HG02840 (cell line): ENCODE measurements at regions not wholly inside any gene's neighbourhood (a gene's known extent, or its start where the extent isn't known, plus 50 kb on each side); places are given as distances from the start of the nearest gene placed in this dataset.

ENCODE experiments used
- ATAC-seq: cut with Tn5 transposase; IDR thresholded peaks from one replicate; pipeline ENCODE4 v1.9.1; 2021; ENCODE audit warnings: mild to moderate bottlenecking, moderate library complexity, moderate number of reproducible peaks; ENCODE audit not compliant: unreplicated experiment, low FRiP score

DNA sequence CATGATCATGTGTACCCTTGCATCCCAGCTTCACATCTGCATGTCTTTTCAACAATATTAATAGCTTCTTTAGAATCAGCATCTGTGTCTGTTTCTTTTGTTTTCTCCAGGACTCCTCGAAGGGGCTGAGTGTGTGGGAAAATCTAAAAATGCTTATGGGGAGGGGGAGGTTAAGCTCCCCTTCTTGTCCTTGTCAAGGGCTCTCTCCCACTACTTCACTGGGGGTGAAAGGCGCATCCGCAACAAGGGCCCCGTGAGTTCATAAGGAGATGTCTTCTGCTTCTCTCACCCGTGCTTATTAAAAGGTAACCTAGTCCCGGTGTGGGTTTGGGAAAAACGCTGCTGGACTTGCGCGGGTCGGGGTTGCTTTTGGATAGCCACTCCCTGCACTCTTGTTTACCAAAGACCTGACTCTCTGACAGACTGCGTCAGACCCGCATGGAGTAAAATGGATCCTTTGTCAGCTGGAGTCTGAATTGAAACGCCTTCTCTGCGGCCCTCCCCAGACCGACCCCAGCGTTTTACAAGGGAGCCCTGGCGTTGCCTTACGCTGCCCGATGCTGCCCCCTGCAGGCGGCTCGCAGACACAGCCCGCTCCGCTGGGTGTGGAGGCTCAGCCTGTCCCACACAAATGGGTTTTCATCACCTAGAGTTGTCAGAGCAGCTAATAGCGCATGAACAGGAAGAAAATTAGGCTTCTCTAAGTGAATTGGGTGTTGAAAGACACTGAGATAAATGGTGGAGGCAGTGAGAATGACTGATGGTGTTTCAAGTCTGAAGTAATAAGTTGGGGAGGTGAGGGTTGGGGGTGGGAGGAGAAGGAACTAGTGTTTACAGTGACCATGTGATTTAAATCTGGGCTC, 53.8 kb downstream of the IER5 start:
- ATAC-seq = peak; percentile 56

DNA sequence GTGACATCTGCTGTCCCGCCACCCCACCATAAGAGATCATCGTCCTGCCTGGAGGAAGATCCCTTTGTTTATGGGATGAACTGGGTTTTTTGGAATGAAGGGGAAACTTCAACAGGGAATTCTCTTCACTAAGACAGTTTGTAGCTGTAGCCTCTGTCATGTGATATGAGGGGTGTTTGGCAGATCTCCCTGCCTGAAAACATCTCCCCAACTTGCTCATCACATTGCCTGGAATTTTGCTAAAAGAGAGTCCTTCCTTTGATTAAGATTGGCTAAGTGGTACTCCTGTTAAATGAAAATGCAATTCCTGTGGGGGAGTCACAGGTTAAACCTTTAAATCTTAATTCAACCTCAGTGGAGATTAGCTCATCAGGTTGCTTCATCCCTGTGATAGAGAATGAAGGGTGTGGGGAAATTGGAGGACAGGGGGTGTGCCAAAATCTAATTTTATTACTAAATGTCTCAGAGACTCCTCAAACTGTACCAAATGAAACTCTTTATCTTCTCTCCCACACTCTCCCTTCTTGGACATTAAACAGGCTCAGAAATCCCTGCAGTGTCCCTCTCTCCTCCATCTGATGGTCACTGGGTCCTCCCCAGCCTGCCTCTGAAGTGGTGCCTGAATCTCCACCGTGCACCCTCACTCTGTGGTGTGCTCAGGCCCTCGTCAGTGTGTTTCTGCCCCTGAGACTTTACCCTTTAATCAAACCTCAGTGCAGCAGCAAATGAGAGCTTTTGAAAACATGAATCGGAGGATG, 54.8 kb downstream of the IER5 start:
- no peak for ATAC-seq

- no peak for ATAC-seq
These were observed 55.7 kb downstream of the IER5 start for GRCh38 chr1:181144238-181144637.

GRCh38 chr1:181148636-181149035, 60.1 kb downstream of the IER5 start:
- ATAC-seq = no peak

DNA sequence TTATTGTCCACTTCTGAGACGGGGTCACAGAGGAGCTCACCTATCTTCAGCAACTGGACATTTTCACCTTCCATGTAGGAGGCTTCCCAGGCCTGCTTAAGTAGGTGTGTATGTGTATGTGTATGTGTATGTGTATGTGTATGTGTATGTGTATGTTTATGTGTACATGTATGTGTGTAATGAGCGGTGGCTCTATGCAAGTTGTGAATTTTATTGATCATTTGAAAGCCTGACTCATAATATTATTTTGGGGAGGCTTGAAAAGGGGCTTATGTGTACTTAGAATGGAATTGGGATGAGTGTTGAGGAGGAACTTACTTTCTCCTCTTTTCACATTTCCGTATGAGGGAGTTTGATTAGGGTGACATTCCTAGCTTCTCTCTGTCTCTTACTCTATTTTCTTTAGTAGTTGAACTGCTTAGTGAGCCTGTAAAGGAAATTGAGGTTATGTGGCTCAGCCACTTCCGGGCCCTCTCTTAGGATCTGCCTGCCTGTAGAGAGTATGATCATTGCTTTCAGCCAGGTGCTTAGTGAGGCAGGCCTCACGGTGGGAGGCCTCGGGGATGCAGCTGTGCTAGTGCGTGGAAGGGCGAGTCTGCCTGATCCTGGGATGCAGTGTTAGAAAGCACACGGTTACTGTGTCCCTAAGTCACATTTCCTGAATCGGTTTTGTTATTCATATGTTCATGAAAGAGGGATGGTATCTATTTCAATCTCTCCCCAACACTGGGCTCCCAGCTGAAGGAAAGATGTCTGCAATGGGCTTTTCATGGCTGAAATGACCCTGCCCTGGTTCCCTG, 61.0 kb downstream of the IER5 start:
- ATAC-seq = peak; percentile 71

DNA sequence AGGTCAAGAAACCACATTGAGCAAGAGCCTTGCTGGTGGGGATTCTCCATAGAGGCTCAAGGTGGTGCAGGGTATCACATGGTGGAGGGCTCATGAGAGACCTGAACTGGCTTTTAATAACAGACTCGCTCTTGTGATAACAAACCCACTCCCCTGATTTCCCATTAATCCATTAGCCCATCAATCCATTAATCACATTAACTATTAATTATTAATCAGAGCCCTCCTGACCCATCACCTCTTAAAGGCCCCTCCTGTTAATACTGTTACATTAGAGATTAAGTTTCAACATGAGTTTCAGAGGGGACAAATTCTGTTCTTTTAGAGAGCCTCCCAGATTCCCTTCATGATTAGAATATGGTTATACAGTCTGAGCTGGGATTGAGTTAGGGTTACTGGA, 61.8 kb downstream of the IER5 start:
- no peak for ATAC-seq

DNA sequence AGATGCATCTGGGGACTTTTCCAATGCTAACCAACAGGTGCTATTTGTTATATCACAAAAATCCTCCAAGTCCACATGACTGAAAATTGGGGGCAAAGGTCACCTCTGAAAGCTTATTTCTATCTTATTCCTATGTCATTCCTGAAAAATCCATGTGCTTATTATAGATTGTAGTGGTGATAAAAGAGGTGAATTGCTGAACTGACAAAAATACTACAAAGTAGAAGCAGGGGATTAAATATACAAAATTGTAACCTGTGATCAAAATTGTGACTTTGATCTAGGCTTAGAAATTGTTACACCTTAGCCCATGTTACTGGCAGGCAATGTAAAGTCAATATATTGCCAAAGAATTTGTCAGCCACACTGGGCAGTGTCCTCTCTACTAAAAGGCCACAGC, 62.3 kb downstream of the IER5 start:
- no peak for ATAC-seq

GRCh38 chr1:181151378-181152326, 63.2 kb downstream of the IER5 start:
- ATAC-seq = no peak

- peak; percentile 70 for ATAC-seq
These were observed 64.6 kb downstream of the IER5 start for GRCh38 chr1:181152892-181153633.

DNA sequence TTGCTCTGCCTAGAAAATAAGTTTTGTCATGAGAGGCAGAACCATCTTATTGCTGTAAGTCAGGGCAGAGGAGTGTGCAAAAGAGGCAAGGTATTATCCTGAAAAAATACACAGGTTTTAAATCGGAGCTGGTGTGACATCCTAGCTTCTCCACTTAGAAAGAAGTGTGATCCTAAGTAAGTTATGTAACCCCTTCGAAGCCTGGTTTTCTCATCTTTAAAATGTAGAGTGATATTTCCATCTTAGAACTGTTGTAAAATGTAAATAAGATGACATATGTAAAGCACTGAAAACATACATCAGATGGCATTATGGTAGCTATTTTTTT, 65.1 kb downstream of the IER5 start:
- ATAC-seq = no peak

- no peak for ATAC-seq
These were observed 66.8 kb downstream of the IER5 start for GRCh38 chr1:181155339-181155738.

DNA sequence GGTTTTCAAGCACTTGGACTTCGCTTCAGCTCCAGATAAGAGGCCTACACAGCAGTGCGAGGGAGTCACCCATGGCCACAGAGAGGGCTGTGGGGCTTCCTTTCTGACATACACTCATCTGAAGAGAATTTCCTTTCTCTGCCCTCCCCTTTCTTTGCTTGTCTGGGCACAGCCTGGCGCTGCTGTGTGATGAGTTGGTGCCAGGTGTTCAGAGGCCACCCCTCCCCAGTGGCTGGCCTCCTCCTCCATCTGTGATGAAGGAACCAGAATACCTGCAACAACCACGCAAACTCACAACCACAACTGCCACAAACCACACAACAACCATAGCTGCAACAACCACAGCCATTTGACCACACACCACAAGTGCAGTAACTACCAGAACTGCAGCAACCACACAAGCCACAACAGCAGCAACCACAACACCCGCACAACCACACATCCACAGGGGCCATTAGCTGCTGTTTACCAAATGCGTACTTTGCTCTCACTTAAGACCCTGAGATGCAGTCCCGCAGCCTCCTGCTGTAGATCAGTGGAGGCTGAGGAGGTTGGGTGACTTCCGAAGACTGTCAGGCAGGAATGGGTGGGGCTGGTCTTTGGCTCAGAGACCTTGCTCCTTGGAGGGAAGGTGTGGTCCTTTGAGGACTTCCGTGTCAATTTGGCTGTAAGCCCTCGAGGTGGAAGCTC, 71.1 kb downstream of the IER5 start:
- no peak for ATAC-seq

DNA sequence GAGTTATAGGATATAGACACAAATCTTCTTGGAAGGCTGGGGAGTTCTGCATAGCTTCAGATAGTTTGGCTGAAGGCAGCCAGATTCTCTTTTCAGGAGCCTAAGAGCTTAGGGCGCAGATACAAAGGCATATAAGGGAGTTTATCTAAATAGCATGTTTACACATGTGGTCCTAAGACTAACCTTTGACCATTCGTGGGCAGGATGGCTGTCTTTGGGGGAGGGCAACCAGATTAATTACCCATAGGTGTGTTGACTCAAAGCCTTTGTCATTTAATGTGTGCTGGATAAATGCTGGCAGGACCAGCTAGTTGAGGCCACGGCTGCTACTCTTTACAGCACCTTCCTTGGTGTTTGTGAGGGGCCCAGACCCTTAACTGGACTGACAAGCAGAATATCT, 71.8 kb downstream of the IER5 start:
- no peak for ATAC-seq

DNA sequence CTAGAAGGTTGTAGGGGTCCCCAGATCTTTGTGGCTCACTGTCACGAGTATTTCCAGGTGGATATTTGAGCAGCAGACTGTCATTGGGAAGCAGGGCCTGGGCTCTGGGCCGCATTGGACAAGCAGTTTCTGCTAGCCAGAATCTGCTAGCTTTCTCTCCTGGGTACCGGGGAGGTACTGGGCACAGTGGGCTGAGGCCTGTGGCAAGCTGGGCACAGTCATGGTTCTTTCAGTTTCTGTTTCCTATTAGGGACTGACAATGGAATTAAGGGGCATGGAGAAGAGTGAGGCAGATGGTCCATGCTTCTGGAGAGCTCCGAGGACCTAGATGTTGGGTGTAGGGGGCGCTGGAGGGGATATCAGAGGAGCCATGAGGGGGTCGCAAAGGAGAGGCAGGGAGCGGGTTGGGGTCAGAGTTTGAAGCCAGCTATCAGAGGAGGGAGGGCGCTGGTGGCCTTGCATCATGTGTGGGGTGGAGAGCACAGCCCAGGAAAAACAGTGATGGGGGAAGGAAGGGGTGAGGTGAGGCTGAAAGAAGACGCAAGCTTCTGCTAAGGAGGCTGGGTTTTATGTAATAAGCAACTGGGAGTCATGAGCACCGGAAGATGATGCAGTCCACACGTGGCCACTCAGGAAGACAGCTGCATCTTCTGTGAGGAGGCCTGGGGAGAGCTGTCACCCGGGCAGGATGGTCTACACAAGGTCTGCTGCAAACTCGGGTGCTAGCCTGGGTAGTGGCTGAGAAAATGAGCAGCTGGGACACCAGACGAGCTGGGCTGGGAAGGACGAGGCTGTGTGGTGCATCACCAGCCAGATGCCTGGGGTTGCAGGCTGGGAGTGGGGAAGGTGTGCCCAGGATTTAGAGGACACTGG, 72.7 kb downstream of the IER5 start:
- no peak for ATAC-seq

DNA sequence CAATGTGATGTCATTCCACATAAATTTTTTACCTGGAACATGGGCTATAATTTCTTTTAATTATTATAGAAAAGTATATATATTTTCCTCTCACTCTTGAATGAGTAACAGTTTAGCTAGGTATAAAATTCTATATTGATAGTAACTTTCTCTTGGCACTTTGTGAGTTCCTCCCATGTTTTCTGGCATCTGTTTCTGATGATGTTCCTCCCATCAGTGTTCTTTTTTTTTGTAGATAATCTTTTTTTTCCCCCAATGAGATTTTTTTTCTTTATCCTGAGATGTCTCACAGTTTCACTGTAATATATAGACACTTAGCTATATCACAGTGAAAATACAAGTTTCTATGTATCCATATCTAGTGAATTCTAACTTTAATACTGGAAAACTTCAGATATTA, 75.2 kb downstream of the IER5 start:
- no peak for ATAC-seq

DNA sequence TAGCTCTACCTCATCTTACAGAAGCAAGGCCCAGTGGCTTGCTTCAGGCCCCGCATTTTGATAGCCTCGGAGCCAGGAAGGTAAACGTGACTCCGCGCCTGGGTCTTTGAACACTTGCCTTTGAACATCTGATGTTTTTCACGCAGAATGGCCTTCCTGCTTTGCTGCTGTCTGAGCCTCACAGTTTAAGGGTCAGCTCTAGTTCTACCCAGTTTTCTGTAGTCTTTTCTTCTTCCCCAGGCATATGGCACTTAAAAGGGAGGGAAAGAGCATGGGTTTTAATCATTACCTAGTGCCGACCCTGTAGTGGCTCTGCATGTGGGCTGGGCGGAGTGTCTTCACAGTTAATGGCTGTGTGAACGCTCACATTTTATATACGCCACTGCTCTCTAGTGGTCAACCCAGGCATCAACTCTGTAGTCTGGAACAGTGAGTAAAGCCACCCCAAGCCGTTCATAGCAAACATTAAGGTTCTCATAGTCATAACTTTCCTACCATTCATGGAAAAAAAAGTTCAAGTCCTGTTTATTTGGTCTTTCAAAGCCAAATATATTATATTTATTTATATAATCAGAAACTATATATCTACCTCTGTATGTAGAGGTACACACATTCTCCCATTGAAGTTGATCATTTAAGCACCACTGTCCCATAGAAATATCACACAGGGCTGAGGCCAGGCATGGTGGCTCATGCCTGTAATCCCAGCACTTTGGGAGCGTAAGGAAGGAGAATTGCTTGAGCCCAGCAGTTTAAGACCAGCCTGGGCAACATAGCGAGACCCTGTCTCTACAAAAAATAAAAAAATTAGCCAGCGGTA, 78.1 kb downstream of the IER5 start:
- peak; percentile 91 for ATAC-seq

GRCh38 chr1:181169281-181169865, 80.9 kb downstream of the IER5 start:
- ATAC-seq = no peak
